ENCODE measurements at regions not wholly inside any gene's neighbourhood (a gene's known extent, or its start where the extent isn't known, plus 50 kb on each side); places are given as distances from the start of the nearest gene placed in this dataset.

DNA sequence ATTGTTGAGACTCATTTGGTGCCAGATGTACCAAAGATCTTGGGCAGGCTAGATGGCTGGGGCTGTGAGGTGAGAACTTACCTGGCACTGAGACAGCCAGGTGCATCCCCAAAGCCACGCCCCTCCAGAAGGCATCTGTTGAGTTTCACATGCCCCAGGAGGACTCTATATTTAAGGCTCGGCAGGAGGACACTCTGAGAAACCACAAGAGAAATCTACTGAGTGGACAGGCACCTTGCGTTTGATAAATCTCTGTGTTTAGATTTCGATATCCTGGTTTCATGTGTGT, 197.9 kb upstream of the ZNF536 start:
- H3K27me3 ChIP-seq (ENCODE audit: control insufficient read depth, insufficient read depth, low read length) = no peaks in the 10 kb centered on the region
- H2BK15ac ChIP-seq (ENCODE audit: low read depth, low read length) = no peak overlapping the region
- intact Hi-C loops (cut with micrococcal nuclease) = no loop called here
- no peak overlapping the region for H3K27ac ChIP-seq (ENCODE audit: insufficient read depth, low read length)
- no peaks in the 10 kb centered on the region for H4K20me1 ChIP-seq (ENCODE audit: insufficient read depth, low read length)
- in situ Hi-C loops (cut with MboI; ENCODE audit: low sequenced_read_pairs) = no loop called here
- H3K14ac ChIP-seq (replicated peaks; ENCODE audit: low read depth, low read length) = no peak overlapping the region
- no peak overlapping the region for H2BK20ac ChIP-seq (ENCODE audit: low read depth, low read length)
- no peak overlapping the region for H2BK120ac ChIP-seq (ENCODE audit: low read depth, low read length)
- no peak overlapping the region for H2AK5ac ChIP-seq (ENCODE audit: low read depth, low read length)
- TF ChIP-seq CEBPB (IDR thresholded peaks at IDR 0.05; ENCODE audit: low read depth, low read length) = no peak
- TF ChIP-seq NFE2L2 (IDR thresholded peaks at IDR 0.05; ENCODE audit: low read depth, low read length) = no peak
- TF ChIP-seq MAFK (IDR thresholded peaks at IDR 0.05; ENCODE audit: low read depth, low read length) = no peak
- no peak for TF ChIP-seq MXI1 (IDR thresholded peaks at IDR 0.05; ENCODE audit: borderline replicate concordance, low read depth, low read length)
- TF ChIP-seq, protein P1, sequence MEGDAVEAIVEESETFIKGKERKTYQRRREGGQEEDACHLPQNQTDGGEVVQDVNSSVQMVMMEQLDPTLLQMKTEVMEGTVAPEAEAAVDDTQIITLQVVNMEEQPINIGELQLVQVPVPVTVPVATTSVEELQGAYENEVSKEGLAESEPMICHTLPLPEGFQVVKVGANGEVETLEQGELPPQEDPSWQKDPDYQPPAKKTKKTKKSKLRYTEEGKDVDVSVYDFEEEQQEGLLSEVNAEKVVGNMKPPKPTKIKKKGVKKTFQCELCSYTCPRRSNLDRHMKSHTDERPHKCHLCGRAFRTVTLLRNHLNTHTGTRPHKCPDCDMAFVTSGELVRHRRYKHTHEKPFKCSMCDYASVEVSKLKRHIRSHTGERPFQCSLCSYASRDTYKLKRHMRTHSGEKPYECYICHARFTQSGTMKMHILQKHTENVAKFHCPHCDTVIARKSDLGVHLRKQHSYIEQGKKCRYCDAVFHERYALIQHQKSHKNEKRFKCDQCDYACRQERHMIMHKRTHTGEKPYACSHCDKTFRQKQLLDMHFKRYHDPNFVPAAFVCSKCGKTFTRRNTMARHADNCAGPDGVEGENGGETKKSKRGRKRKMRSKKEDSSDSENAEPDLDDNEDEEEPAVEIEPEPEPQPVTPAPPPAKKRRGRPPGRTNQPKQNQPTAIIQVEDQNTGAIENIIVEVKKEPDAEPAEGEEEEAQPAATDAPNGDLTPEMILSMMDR (conservative IDR thresholded peaks at IDR 0.05; ENCODE audit: low read depth, low read length) = no peak
- TF ChIP-seq POLR2A (IDR thresholded peaks at IDR 0.05; ENCODE audit: low read depth, low read length) = no peak
- TF ChIP-seq MAZ (IDR thresholded peaks at IDR 0.05; ENCODE audit: borderline replicate concordance, low read depth, low read length) = no peak
- no peak for TF ChIP-seq RAD21 (IDR thresholded peaks at IDR 0.05; ENCODE audit: low read length)
- TF ChIP-seq BHLHE40 (IDR thresholded peaks at IDR 0.05; ENCODE audit: low read depth, low read length) = no peak
- TF ChIP-seq, protein P2, sequence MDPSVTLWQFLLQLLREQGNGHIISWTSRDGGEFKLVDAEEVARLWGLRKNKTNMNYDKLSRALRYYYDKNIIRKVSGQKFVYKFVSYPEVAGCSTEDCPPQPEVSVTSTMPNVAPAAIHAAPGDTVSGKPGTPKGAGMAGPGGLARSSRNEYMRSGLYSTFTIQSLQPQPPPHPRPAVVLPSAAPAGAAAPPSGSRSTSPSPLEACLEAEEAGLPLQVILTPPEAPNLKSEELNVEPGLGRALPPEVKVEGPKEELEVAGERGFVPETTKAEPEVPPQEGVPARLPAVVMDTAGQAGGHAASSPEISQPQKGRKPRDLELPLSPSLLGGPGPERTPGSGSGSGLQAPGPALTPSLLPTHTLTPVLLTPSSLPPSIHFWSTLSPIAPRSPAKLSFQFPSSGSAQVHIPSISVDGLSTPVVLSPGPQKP (IDR thresholded peaks at IDR 0.05; ENCODE audit: borderline replicate concordance, low read depth, low read length) = no peak
- TF ChIP-seq RFX5 (IDR thresholded peaks at IDR 0.05; ENCODE audit: low read depth, low read length) = no peak
- 13% methylated on average over 1 of the region's 4 CpGs; no CpG with 5 or more reads in 1 of the 2 experiments for WGBS, 2 experiments (ENCODE audit: extremely low coverage in 2 of 2, insufficient read length in 1 of 2)
- H4K8ac ChIP-seq (ENCODE audit: low read depth in 2 of 2, low read length in 2 of 2) = no peak overlapping the region
- BruUV-seq (replicated peaks) = no TSS peak
- H2AFZ ChIP-seq (replicated peaks; ENCODE audit: low read length, poor library complexity) = no peak overlapping the region
- H3K4ac ChIP-seq (ENCODE audit: low read depth, low read length) = no peak overlapping the region
- no peak overlapping the region for H3K23ac ChIP-seq (ENCODE audit: low read depth, low read length)
- H3K56ac ChIP-seq (ENCODE audit: extremely low read depth, insufficient read depth, low read length) = no peak overlapping the region
- H3K9me1 ChIP-seq (ENCODE audit: insufficient read depth, low read length) = no peaks in the 10 kb centered on the region
- no peak overlapping the region for H4K91ac ChIP-seq (ENCODE audit: insufficient read depth, low read depth, low read length)
- H3K4me1 ChIP-seq (ENCODE audit: control insufficient read depth, insufficient read depth, low read length) = no peaks in the 10 kb centered on the region
- H3K4me2 ChIP-seq (ENCODE audit: low read depth, low read length) = no peak overlapping the region
- dilution Hi-C loops (cut with HindIII; ENCODE audit: low sequenced_read_pairs, unreplicated experiment) = no loop called here
- ChIA-PET CTCF (no interaction called here), POLR2A (ENCODE audit: unreplicated experiment) (no interaction called here)
- H3K79me1 ChIP-seq (ENCODE audit: low read depth in 1 of 2, low read length in 2 of 2) = no peaks in the 10 kb centered on the region
- H3K18ac ChIP-seq (ENCODE audit: low read depth, low read length) = no peak overlapping the region
- no peak overlapping the region for H3K9ac ChIP-seq (ENCODE audit: low read depth, low read length)
- H3K9me3 ChIP-seq (ENCODE audit: control insufficient read depth, insufficient read depth, low read length) = peaks cover 33% of the 10 kb centered on the region
- H2AK9ac ChIP-seq (replicated peaks; ENCODE audit: low read depth, low read length, poor library complexity) = no peak overlapping the region
- no peak overlapping the region for H3K4me3 ChIP-seq (ENCODE audit: insufficient read depth, low read depth, low read length)
- ATAC-seq (ENCODE audit: low read depth) = no peak
- no peak for DNase-seq
- H2BK5ac ChIP-seq (ENCODE audit: low read depth, low read length, poor library complexity, severe bottlenecking) = no peak overlapping the region
- H4K5ac ChIP-seq (ENCODE audit: low read depth, low read length) = no peak overlapping the region
- no peaks in the 10 kb centered on the region for H3K36me3 ChIP-seq (ENCODE audit: control insufficient read depth, insufficient read depth, low read length)

Measured in IMR-90 (cell line).